BLaER1 (cell line): ENCODE measurements at regions not wholly inside any gene's neighbourhood (a gene's known extent, or its start where the extent isn't known, plus 50 kb on each side); places are given as distances from the start of the nearest gene placed in this dataset.
"Not testable (repeated sequence)": the region's sequence is repeated elsewhere in the genome, so short reads cannot be mapped to it uniquely, and the experiment has no call there.

Source experiments
- H3K27ac ChIP-seq: shearing (Covaris generic); formaldehyde crosslinking; 2 replicates; pipeline ENCODE4 v1.8.1; 2022
- H3K27me3 ChIP-seq: shearing (Covaris generic); formaldehyde crosslinking; 2 replicates; pipeline ENCODE4 v1.8.1; 2022
- H3K36me3 ChIP-seq: shearing (Covaris generic); formaldehyde crosslinking; 2 replicates; pipeline ENCODE4 v1.8.1; 2022
- H3K4me1 ChIP-seq: shearing (Covaris generic); formaldehyde crosslinking; 2 replicates; pipeline ENCODE4 v1.8.1; 2022
- H3K4me2 ChIP-seq: shearing (Covaris generic); formaldehyde crosslinking; 2 replicates; pipeline ENCODE4 v1.8.1; 2022
- H3K4me3 ChIP-seq: shearing (Covaris generic); formaldehyde crosslinking; 2 replicates; pipeline ENCODE4 v1.8.1; 2022
- H3K9ac ChIP-seq: shearing (Covaris generic); formaldehyde crosslinking; 2 replicates; pipeline ENCODE4 v1.8.1; 2022
- H3K9me3 ChIP-seq: shearing (Covaris generic); formaldehyde crosslinking; 2 replicates; pipeline ENCODE4 v1.8.1; 2022
- H4K20me1 ChIP-seq: shearing (Covaris generic); formaldehyde crosslinking; 2 replicates; pipeline ENCODE4 v1.8.1; 2022
- Cebpa-rat ChIP-seq: shearing (Covaris generic); IDR thresholded peaks from 2 replicates; pipeline ENCODE4 v1.8.1; 2022

GRCh38 chr6:85047818-85048217 is 283.4 kb upstream of the TBX18 start:
- H3K9ac ChIP-seq = no peak overlapping the region
- no peaks in the 10 kb centered on the region for H3K27me3 ChIP-seq
- H3K4me2 ChIP-seq = no peak overlapping the region
- no peak for TF ChIP-seq Cebpa-rat
- H3K9me3 ChIP-seq = no peaks in the 10 kb centered on the region
- H3K36me3 ChIP-seq = no peaks in the 10 kb centered on the region
- no peak overlapping the region for H3K4me3 ChIP-seq
- H3K27ac ChIP-seq = no peak overlapping the region
- no peaks in the 10 kb centered on the region for H3K4me1 ChIP-seq
- no peaks in the 10 kb centered on the region for H4K20me1 ChIP-seq

- not testable (repeated sequence) for H3K4me3 ChIP-seq, H3K27ac ChIP-seq, H3K4me1 ChIP-seq, H3K27me3 ChIP-seq, H3K9me3 ChIP-seq, H3K4me2 ChIP-seq, H3K9ac ChIP-seq, H3K36me3 ChIP-seq, H4K20me1 ChIP-seq
Observed at GRCh38 chr6:85045767-85046166, 281.4 kb upstream of the TBX18 start.

- H3K27ac ChIP-seq = no peak overlapping the region
- H3K4me2 ChIP-seq = no peak overlapping the region
- no peaks in the 10 kb centered on the region for H4K20me1 ChIP-seq
- no peak overlapping the region for H3K4me3 ChIP-seq
- no peaks in the 10 kb centered on the region for H3K9me3 ChIP-seq
- TF ChIP-seq Cebpa-rat = no peak
- H3K4me1 ChIP-seq = no peaks in the 10 kb centered on the region
- no peak overlapping the region for H3K9ac ChIP-seq
- no peaks in the 10 kb centered on the region for H3K27me3 ChIP-seq
- H3K36me3 ChIP-seq = no peaks in the 10 kb centered on the region
Observed at GRCh38 chr6:85044361-85044760, 280.0 kb upstream of the TBX18 start.

- no peak overlapping the region for H3K9ac ChIP-seq
- H4K20me1 ChIP-seq = no peaks in the 10 kb centered on the region
- H3K27me3 ChIP-seq = no peaks in the 10 kb centered on the region
- H3K27ac ChIP-seq = no peak overlapping the region
- H3K9me3 ChIP-seq = no peaks in the 10 kb centered on the region
- no peaks in the 10 kb centered on the region for H3K36me3 ChIP-seq
- H3K4me3 ChIP-seq = no peak overlapping the region
- H3K4me2 ChIP-seq = no peak overlapping the region
- TF ChIP-seq Cebpa-rat = no peak
- no peaks in the 10 kb centered on the region for H3K4me1 ChIP-seq
Observed at GRCh38 chr6:85041376-85041775, 277.0 kb upstream of the TBX18 start.

- Histone ChIP-seq H3K4me3 (no peak overlapping the region), H3K9ac (no peak overlapping the region), H3K27me3 (no peaks in the 10 kb centered on the region), H3K4me1 (no peaks in the 10 kb centered on the region), H3K27ac (no peak overlapping the region), H3K36me3 (no peaks in the 10 kb centered on the region), H3K9me3 (peaks cover 15% of the 10 kb centered on the region), H4K20me1 (no peaks in the 10 kb centered on the region), H3K4me2 (no peak overlapping the region)
- TF ChIP-seq Cebpa-rat = no peak
Observed at GRCh38 chr6:85037221-85037620, 272.8 kb upstream of the TBX18 start.

- H3K36me3 ChIP-seq = no peaks in the 10 kb centered on the region
- H3K9ac ChIP-seq = no peak overlapping the region
- no peaks in the 10 kb centered on the region for H4K20me1 ChIP-seq
- no peak overlapping the region for H3K27ac ChIP-seq
- H3K4me1 ChIP-seq = no peaks in the 10 kb centered on the region
- H3K27me3 ChIP-seq = no peaks in the 10 kb centered on the region
- peaks cover 15% of the 10 kb centered on the region for H3K9me3 ChIP-seq
- no peak for TF ChIP-seq Cebpa-rat
- H3K4me3 ChIP-seq = no peak overlapping the region
- no peak overlapping the region for H3K4me2 ChIP-seq
Observed at GRCh38 chr6:85035766-85036165, 271.4 kb upstream of the TBX18 start.

- Histone ChIP-seq H3K36me3 (no peaks in the 10 kb centered on the region), H3K9me3 (peaks cover 15% of the 10 kb centered on the region), H3K27me3 (no peaks in the 10 kb centered on the region), H4K20me1 (no peaks in the 10 kb centered on the region), H3K4me2 (no peak overlapping the region), H3K27ac (no peak overlapping the region), H3K4me1 (no peaks in the 10 kb centered on the region), H3K9ac (no peak overlapping the region), H3K4me3 (no peak overlapping the region)
- TF ChIP-seq Cebpa-rat = no peak
Observed at GRCh38 chr6:85033547-85033946, 269.1 kb upstream of the TBX18 start.

GRCh38 chr6:85026021-85026420 is 261.6 kb upstream of the TBX18 start:
- H3K4me2 ChIP-seq = no peak overlapping the region
- no peaks in the 10 kb centered on the region for H4K20me1 ChIP-seq
- no peak for TF ChIP-seq Cebpa-rat
- no peak overlapping the region for H3K27ac ChIP-seq
- H3K4me3 ChIP-seq = no peak overlapping the region
- H3K36me3 ChIP-seq = no peaks in the 10 kb centered on the region
- H3K9me3 ChIP-seq = no peaks in the 10 kb centered on the region
- H3K9ac ChIP-seq = no peak overlapping the region
- H3K4me1 ChIP-seq = no peaks in the 10 kb centered on the region
- no peaks in the 10 kb centered on the region for H3K27me3 ChIP-seq

GRCh38 chr6:85023721-85024120 is 259.3 kb upstream of the TBX18 start:
- no peaks in the 10 kb centered on the region for H3K27me3 ChIP-seq
- H3K4me3 ChIP-seq = no peak overlapping the region
- H3K4me1 ChIP-seq = no peaks in the 10 kb centered on the region
- H4K20me1 ChIP-seq = no peaks in the 10 kb centered on the region
- H3K27ac ChIP-seq = no peak overlapping the region
- H3K9ac ChIP-seq = no peak overlapping the region
- no peaks in the 10 kb centered on the region for H3K9me3 ChIP-seq
- TF ChIP-seq Cebpa-rat = no peak
- H3K4me2 ChIP-seq = no peak overlapping the region
- no peaks in the 10 kb centered on the region for H3K36me3 ChIP-seq

GRCh38 chr6:85017352-85017751 is 253.0 kb upstream of the TBX18 start:
- Histone ChIP-seq H3K9ac (no peak overlapping the region), H3K4me1 (no peaks in the 10 kb centered on the region), H3K4me3 (no peak overlapping the region), H4K20me1 (no peaks in the 10 kb centered on the region), H3K27me3 (no peaks in the 10 kb centered on the region), H3K36me3 (no peaks in the 10 kb centered on the region), H3K4me2 (no peak overlapping the region), H3K9me3 (no peaks in the 10 kb centered on the region), H3K27ac (no peak overlapping the region)
- TF ChIP-seq Cebpa-rat = no peak

- H3K9ac ChIP-seq = no peak overlapping the region
- H3K4me1 ChIP-seq = no peaks in the 10 kb centered on the region
- no peaks in the 10 kb centered on the region for H3K9me3 ChIP-seq
- H3K27ac ChIP-seq = no peak overlapping the region
- no peak overlapping the region for H3K4me3 ChIP-seq
- TF ChIP-seq Cebpa-rat = no peak
- H3K36me3 ChIP-seq = no peaks in the 10 kb centered on the region
- no peaks in the 10 kb centered on the region for H4K20me1 ChIP-seq
- no peaks in the 10 kb centered on the region for H3K27me3 ChIP-seq
- no peak overlapping the region for H3K4me2 ChIP-seq
Observed at GRCh38 chr6:85016726-85017125, 252.3 kb upstream of the TBX18 start.
